ENCODE measurements at regions not wholly inside any gene's neighbourhood (a gene's known extent, or its start where the extent isn't known, plus 50 kb on each side); places are given as distances from the start of the nearest gene placed in this dataset.

DNA sequence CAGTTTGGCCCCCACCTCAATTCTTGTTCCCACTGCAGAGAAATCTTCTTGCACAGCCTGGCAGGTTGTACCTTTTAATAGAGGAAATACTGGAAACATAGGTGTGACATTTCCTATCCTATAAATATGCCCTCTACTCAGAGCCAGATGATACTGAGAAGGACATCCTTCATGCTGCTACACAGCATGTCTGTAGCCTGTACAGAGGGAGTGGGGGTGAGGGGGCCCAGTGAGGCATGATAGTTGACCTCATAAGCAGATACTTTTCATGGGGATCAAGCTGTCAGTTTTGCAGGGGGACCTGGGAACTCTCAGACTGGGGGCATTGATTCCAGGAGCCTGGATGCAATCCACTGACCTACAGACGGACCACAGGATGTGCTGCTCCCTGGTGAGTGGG is 96.2 kb upstream of the TOP1 start (continued):
- TF ChIP-seq, protein P1, sequence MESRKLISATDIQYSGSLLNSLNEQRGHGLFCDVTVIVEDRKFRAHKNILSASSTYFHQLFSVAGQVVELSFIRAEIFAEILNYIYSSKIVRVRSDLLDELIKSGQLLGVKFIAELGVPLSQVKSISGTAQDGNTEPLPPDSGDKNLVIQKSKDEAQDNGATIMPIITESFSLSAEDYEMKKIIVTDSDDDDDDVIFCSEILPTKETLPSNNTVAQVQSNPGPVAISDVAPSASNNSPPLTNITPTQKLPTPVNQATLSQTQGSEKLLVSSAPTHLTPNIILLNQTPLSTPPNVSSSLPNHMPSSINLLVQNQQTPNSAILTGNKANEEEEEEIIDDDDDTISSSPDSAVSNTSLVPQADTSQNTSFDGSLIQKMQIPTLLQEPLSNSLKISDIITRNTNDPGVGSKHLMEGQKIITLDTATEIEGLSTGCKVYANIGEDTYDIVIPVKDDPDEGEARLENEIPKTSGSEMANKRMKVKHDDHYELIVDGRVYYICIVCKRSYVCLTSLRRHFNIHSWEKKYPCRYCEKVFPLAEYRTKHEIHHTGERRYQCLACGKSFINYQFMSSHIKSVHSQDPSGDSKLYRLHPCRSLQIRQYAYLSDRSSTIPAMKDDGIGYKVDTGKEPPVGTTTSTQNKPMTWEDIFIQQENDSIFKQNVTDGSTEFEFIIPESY (IDR thresholded peaks at IDR 0.05; ENCODE audit: extremely low read depth, insufficient replicate concordance, low read length), result no peak
- TF ChIP-seq JUND (IDR thresholded peaks at IDR 0.05), result no peak

DNA sequence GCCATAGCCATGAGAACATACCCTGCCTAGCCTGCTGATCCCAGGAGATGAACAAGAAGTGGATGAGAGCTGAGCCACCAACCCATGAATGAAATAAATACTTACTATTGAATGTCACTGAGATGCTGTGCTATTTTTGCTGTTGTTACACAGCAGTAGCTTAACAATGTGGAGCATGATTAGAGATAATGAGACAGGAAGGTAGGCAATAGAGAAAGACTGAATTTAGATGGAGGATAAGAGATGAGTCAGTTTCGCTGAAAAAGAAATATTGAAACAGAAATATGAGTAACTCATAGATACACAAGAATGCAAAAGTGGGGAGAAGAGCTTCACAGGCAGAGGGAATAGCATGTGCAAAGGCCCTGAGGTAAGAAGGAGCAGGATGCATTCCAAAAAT is 94.9 kb upstream of the TOP1 start:
- Histone ChIP-seq H4K20me1 (ENCODE audit: insufficient read depth) (no peaks in the 10 kb centered on the region), H3K27me3 (ENCODE audit: insufficient read depth, low read length) (no peaks in the 10 kb centered on the region), H3K4me3 (replicated peaks in 1 of 2; ENCODE audit: low read depth in 1 of 2, low read length in 2 of 2) (no peak overlapping the region), H2AFZ (ENCODE audit: low read depth, low read length, poor library complexity, severe bottlenecking) (no peak overlapping the region), H3K9ac (ENCODE audit: low read length) (no peak overlapping the region), H3K9me3 (ENCODE audit: control insufficient read depth in 1 of 2, insufficient read depth in 1 of 2, low read depth in 1 of 2, low read length in 2 of 2) (no peaks in the 10 kb centered on the region), H3K79me2 (ENCODE audit: insufficient read depth, low read length) (no peaks in the 10 kb centered on the region), H3K36me3 (ENCODE audit: control insufficient read depth in 1 of 2, insufficient read depth in 2 of 2, low read length in 2 of 2) (no peaks in the 10 kb centered on the region), H3K9me2 (ENCODE audit: insufficient read depth) (no peaks in the 10 kb centered on the region), H3K4me1 (ENCODE audit: control insufficient read depth in 1 of 2, insufficient read depth in 2 of 2, low read length in 2 of 2) (no peaks in the 10 kb centered on the region), H3K4me2 (ENCODE audit: low read length) (no peak overlapping the region), H3K27ac (ENCODE audit: low read depth, low read length) (no peak overlapping the region)
- ATAC-seq (no peak), DNase-seq (ENCODE audit: low read depth, low spot score) (no peak)
- RAD21 ChIA-PET (ENCODE audit: low non-redundant PET in 1 of 2, low total read pairs in 2 of 2, uncharacterized antibody in 2 of 2, unreplicated experiment in 2 of 2), result no interaction called here
- CTCF ChIA-PET, result interaction anchor here (0.8 kb wide), 1 partner anchor 13 kb away, joined by 3 read pairs; no protein-coding TSS in a partner anchor
- POLR2A ChIA-PET, result no interaction called here
- intact Hi-C loops (cut with micrococcal nuclease), result no loop called here
- TF ChIP-seq FOSL1 (IDR thresholded peaks at IDR 0.05; ENCODE audit: low read depth), result no peak
- no peak for TF ChIP-seq ZNF274 (IDR thresholded peaks at IDR 0.05; ENCODE audit: low read depth, low read length)
- no peak for TF ChIP-seq EGR1 (IDR thresholded peaks at IDR 0.05; ENCODE audit: low read depth)
- no peak for TF ChIP-seq SIN3A (IDR thresholded peaks at IDR 0.05; ENCODE audit: low read depth)
- TF ChIP-seq, protein P1 (IDR thresholded peaks at IDR 0.05; ENCODE audit: extremely low read depth, insufficient replicate concordance, low read length), result no peak
- TF ChIP-seq POLR2A (IDR thresholded peaks at IDR 0.05; ENCODE audit: borderline replicate concordance, extremely low read depth, insufficient read depth, insufficient read length), result no peak
- TF ChIP-seq ELF1 (IDR thresholded peaks at IDR 0.05; ENCODE audit: borderline replicate concordance, low read depth), result no peak
- BruUV-seq (replicated peaks), result no TSS peak
